DOHH2 (cell line): ENCODE measurements at regions not wholly inside any gene's neighbourhood (a gene's known extent, or its start where the extent isn't known, plus 50 kb on each side); places are given as distances from the start of the nearest gene placed in this dataset.

Experiments used
- H3F3A ChIP-seq: fragments of 200-600 bp; sonication (generic), shearing (Covaris generic); 2 replicates; pipeline ENCODE4 v1.6.0; 2016; ENCODE audit warnings: antibody characterized with exemption, mild to moderate bottlenecking; ENCODE audit not compliant: control insufficient read depth, insufficient read depth
- H3K27ac ChIP-seq: fragments of 200-600 bp; sonication (generic); 2 replicates; pipeline ENCODE4 v1.5.1; 2014; ENCODE audit warnings: low read depth, mild to moderate bottlenecking, low read length, moderate library complexity
- H3K27me3 ChIP-seq: fragments of 200-600 bp; sonication (generic); 2 replicates; pipeline ENCODE4 v1.6.1; 2014; ENCODE audit warnings: mild to moderate bottlenecking, low read length, mixed read lengths; ENCODE audit not compliant: control insufficient read depth
- H3K36me3 ChIP-seq: fragments of 200-600 bp; sonication (generic); 2 replicates; pipeline ENCODE4 v1.6.1; 2014; ENCODE audit warnings: mild to moderate bottlenecking, low read length, moderate library complexity, mixed read lengths; ENCODE audit not compliant: control insufficient read depth
- H3K4me1 ChIP-seq: fragments of 200-600 bp; sonication (generic); 2 replicates; pipeline ENCODE4 v1.6.1; 2014; ENCODE audit warnings: mild to moderate bottlenecking, low read length, mixed read lengths; ENCODE audit not compliant: control insufficient read depth
- H3K4me2 ChIP-seq: fragments of 200-600 bp; sonication (generic); 2 replicates; pipeline ENCODE4 v1.6.0; 2014; ENCODE audit warnings: mild to moderate bottlenecking, low read length, moderate library complexity
- H3K4me3 ChIP-seq: fragments of 200-600 bp; sonication (generic); 2 replicates; pipeline ENCODE4 v1.5.1; 2014; ENCODE audit warnings: mild to moderate bottlenecking, low read length, mixed read lengths
- H3K79me2 ChIP-seq: fragments of 200-600 bp; sonication (generic); 2 replicates; pipeline ENCODE4 v1.6.1; 2014; ENCODE audit warnings: mild to moderate bottlenecking, low read length, mixed read lengths; ENCODE audit not compliant: control insufficient read depth
- H3K9me2 ChIP-seq: fragments of 200-600 bp; sonication (generic); replicated peaks from 2 replicates; pipeline ENCODE4 v1.6.1; 2014; ENCODE audit warnings: mild to moderate bottlenecking, low read length, mixed read lengths; ENCODE audit not compliant: control insufficient read depth
- H3K9me3 ChIP-seq: fragments of 200-600 bp; sonication (generic); 2 replicates; pipeline ENCODE4 v1.6.1; 2014; ENCODE audit warnings: antibody characterized with exemption, low read length, mixed read lengths; ENCODE audit not compliant: control insufficient read depth, insufficient read depth
- H4K20me1 ChIP-seq: fragments of 200-600 bp; sonication (generic); 2 replicates; pipeline ENCODE4 v1.6.0; 2014; ENCODE audit warnings: low read depth, mild to moderate bottlenecking, antibody characterized with exemption, low read length, moderate library complexity; ENCODE audit not compliant: control insufficient read depth, insufficient read depth
- CTCF ChIP-seq: fragments of 200-600 bp; sonication (generic); IDR thresholded peaks from one replicate; pipeline ENCODE4 v1.5.1; 2014; ENCODE audit warnings: antibody characterized with exemption, mild to moderate bottlenecking, low read depth, low read length; ENCODE audit not compliant: poor library complexity, severe bottlenecking
- EZH2phosphoT487 ChIP-seq: fragments of 200-600 bp; sonication (generic); IDR thresholded peaks from 2 replicates; pipeline ENCODE4 v1.6.1; 2017; ENCODE audit warnings: borderline replicate concordance, mild to moderate bottlenecking, antibody characterized with exemption, low read length, moderate library complexity, mixed read lengths

- Histone ChIP-seq H3K4me3 (no peak overlapping the region), H3K4me2 (no peak overlapping the region), H3K36me3 (no peaks in the 10 kb centered on the region), H3K79me2 (no peaks in the 10 kb centered on the region), H3K9me3 (peaks cover 4% of the 10 kb centered on the region; the same call in 1 of the 2 replicates), H3F3A (no peaks in the 10 kb centered on the region), H3K9me2 (no peaks in the 10 kb centered on the region), H3K27me3 (no peaks in the 10 kb centered on the region), H3K27ac (no peak overlapping the region), H4K20me1 (no peaks in the 10 kb centered on the region), H3K4me1 (no peaks in the 10 kb centered on the region)
- TF ChIP-seq EZH2phosphoT487 (no peak), CTCF (no peak)
Measured at GRCh38 chr12:74818412-74818811, 280.8 kb downstream of the ATXN7L3B start.

- Histone ChIP-seq H3K36me3 (no peaks in the 10 kb centered on the region), H3K79me2 (no peaks in the 10 kb centered on the region), H3K4me3 (no peak overlapping the region), H3K27ac (no peak overlapping the region), H3K9me3 (no peaks in the 10 kb centered on the region), H3K9me2 (no peaks in the 10 kb centered on the region), H3K4me2 (no peak overlapping the region), H3K4me1 (no peaks in the 10 kb centered on the region), H3F3A (no peaks in the 10 kb centered on the region), H3K27me3 (no peaks in the 10 kb centered on the region), H4K20me1 (no peaks in the 10 kb centered on the region)
- TF ChIP-seq EZH2phosphoT487 (no peak), CTCF (no peak)
Measured at GRCh38 chr12:74820324-74820723, 282.7 kb downstream of the ATXN7L3B start.

GRCh38 chr12:74836567-74836966 lies 298.9 kb downstream of the ATXN7L3B start:
- Histone ChIP-seq H3K9me2 (no peaks in the 10 kb centered on the region), H3F3A (no peaks in the 10 kb centered on the region), H3K79me2 (no peaks in the 10 kb centered on the region), H3K27ac (no peak overlapping the region), H3K9me3 (no peaks in the 10 kb centered on the region), H3K36me3 (no peaks in the 10 kb centered on the region), H3K4me1 (no peaks in the 10 kb centered on the region), H3K27me3 (no peaks in the 10 kb centered on the region), H3K4me2 (no peak overlapping the region), H4K20me1 (no peaks in the 10 kb centered on the region), H3K4me3 (no peak overlapping the region)
- TF ChIP-seq CTCF (no peak), EZH2phosphoT487 (no peak)

- Histone ChIP-seq H3K79me2 (no peaks in the 10 kb centered on the region), H3K4me1 (no peaks in the 10 kb centered on the region), H4K20me1 (no peaks in the 10 kb centered on the region)
Measured at GRCh38 chr12:74846116-74846515, 308.5 kb downstream of the ATXN7L3B start.

More at GRCh38 chr12:74846116-74846515, 308.5 kb downstream of the ATXN7L3B start:
- Histone ChIP-seq H3F3A (no peaks in the 10 kb centered on the region), H3K36me3 (no peaks in the 10 kb centered on the region), H3K4me2 (no peak overlapping the region), H3K4me3 (no peak overlapping the region), H3K27me3 (no peaks in the 10 kb centered on the region), H3K9me2 (no peaks in the 10 kb centered on the region), H3K27ac (no peak overlapping the region), H3K9me3 (no peaks in the 10 kb centered on the region)
- TF ChIP-seq EZH2phosphoT487: no peak
- no peak for TF ChIP-seq CTCF
